NB4 (cell line): ENCODE measurements at regions not wholly inside any gene's neighbourhood (a gene's known extent, or its start where the extent isn't known, plus 50 kb on each side); places are given as distances from the start of the nearest gene placed in this dataset.

Experiments
- DNase-seq: peaks from one replicate; pipeline ENCODE4 v3.0.0; 2010; ENCODE audit warnings: low read depth
- H3K4me3 ChIP-seq: one replicate; pipeline ENCODE4 v1.5.1; 2011; ENCODE audit warnings: mild to moderate bottlenecking, low read depth, low read length, moderate library complexity
- CTCF ChIP-seq: IDR thresholded peaks from one replicate; pipeline ENCODE4 v1.5.1; 2012; ENCODE audit warnings: low read depth, low read length
- MAX ChIP-seq: IDR thresholded peaks from 2 replicates; pipeline ENCODE4 v1.6.1; 2011; ENCODE audit warnings: low read depth, low read length
- MYC ChIP-seq: IDR thresholded peaks from 2 replicates; pipeline ENCODE4 v1.6.1; 2011; ENCODE audit warnings: low read depth, low read length
- POLR2A ChIP-seq: IDR thresholded peaks from 2 replicates; pipeline ENCODE4 v1.6.1; 2011; ENCODE audit warnings: mild to moderate bottlenecking; ENCODE audit not compliant: insufficient read length; ENCODE audit errors: extremely low read depth

GRCh38 chr5:108636135-108636853 is 111.4 kb upstream of the FER start:
- TF ChIP-seq CTCF (no peak), POLR2A (no peak), MYC (no peak), MAX (no peak)
- no peak for DNase-seq
- no peak overlapping the region for H3K4me3 ChIP-seq

GRCh38 chr5:108634617-108635288 is 112.9 kb upstream of the FER start:
- no peak for DNase-seq
- TF ChIP-seq MYC = no peak
- TF ChIP-seq CTCF = no peak
- TF ChIP-seq POLR2A = no peak
- no peak for TF ChIP-seq MAX
- no peak overlapping the region for H3K4me3 ChIP-seq

- DNase-seq = no peak
- H3K4me3 ChIP-seq = no peak overlapping the region
- TF ChIP-seq CTCF (no peak), MYC (no peak), POLR2A (no peak)
Observed at GRCh38 chr5:108634010-108634616, 113.6 kb upstream of the FER start.

- H3K4me3 ChIP-seq = no peak overlapping the region
- TF ChIP-seq MYC = no peak
- no peak for TF ChIP-seq CTCF
- TF ChIP-seq MAX = no peak
- TF ChIP-seq POLR2A = no peak
Observed at GRCh38 chr5:108629779-108630528, 117.7 kb upstream of the FER start.

GRCh38 chr5:108625654-108626053 is 122.0 kb upstream of the FER start:
- TF ChIP-seq MAX (no peak), POLR2A (no peak), MYC (no peak), CTCF (no peak)
- H3K4me3 ChIP-seq = no peak overlapping the region
- no peak for DNase-seq

More at GRCh38 chr5:108629779-108630528, 117.7 kb upstream of the FER start:
- DNase-seq = no peak
